ENCODE measurements at regions not wholly inside any gene's neighbourhood (a gene's known extent, or its start where the extent isn't known, plus 50 kb on each side); places are given as distances from the start of the nearest gene placed in this dataset.

- TF ChIP-seq CTCF (IDR thresholded peaks at IDR 0.05): no peak
- TF ChIP-seq POLR2A (IDR thresholded peaks at IDR 0.05): no peak
Measured at GRCh38 chr16:80300876-80301275, 239.9 kb upstream of the DYNLRB2 start.

All from right lobe of liver (tissue), 4 donors.